ENCODE measurements at regions not wholly inside any gene's neighbourhood (a gene's known extent, or its start where the extent isn't known, plus 50 kb on each side); places are given as distances from the start of the nearest gene placed in this dataset.

DNA sequence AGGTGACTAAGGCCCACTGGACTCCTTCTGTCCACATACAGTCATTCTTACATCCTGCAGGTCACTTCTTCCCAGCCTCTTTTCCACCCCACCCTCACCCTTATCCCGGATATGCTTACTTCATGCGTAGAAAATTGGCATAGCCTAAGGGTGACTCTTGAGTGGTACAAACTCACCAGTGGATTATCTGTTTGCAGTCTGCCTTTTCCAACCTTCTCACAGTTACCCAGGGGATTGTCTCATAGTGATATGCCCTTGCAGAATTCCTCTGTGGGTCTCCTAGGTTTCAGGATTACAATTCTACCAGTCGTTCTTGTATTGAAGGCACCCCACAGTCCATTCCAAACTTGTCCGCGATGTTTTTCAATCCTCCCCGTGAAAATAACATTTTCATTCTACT, 752.9 kb upstream of the HS6ST1 start:
- Histone ChIP-seq H3K4me3 (ENCODE audit: low read length) (no peak overlapping the region), H4K20me1 (ENCODE audit: control insufficient read depth, insufficient read depth, low read depth, low read length) (no peaks in the 10 kb centered on the region), H3F3A (ENCODE audit: control insufficient read depth, insufficient read depth) (no peaks in the 10 kb centered on the region), H3K79me2 (ENCODE audit: control insufficient read depth, low read length) (no peaks in the 10 kb centered on the region), H3K4me1 (ENCODE audit: control insufficient read depth, low read length) (no peaks in the 10 kb centered on the region), H3K9me3 (ENCODE audit: control insufficient read depth, insufficient read depth, low read length) (no peaks in the 10 kb centered on the region), H3K27me3 (ENCODE audit: control insufficient read depth, low read length) (no peaks in the 10 kb centered on the region; the same call in 1 of the 2 replicates), H3K9me2 (replicated peaks; ENCODE audit: control insufficient read depth, low read length) (no peaks in the 10 kb centered on the region), H3K27ac (ENCODE audit: low read depth, low read length) (no peak overlapping the region), H3K36me3 (ENCODE audit: control insufficient read depth, low read length) (no peaks in the 10 kb centered on the region), H3K4me2 (ENCODE audit: low read length) (no peak overlapping the region)
- TF ChIP-seq, protein P1, sequence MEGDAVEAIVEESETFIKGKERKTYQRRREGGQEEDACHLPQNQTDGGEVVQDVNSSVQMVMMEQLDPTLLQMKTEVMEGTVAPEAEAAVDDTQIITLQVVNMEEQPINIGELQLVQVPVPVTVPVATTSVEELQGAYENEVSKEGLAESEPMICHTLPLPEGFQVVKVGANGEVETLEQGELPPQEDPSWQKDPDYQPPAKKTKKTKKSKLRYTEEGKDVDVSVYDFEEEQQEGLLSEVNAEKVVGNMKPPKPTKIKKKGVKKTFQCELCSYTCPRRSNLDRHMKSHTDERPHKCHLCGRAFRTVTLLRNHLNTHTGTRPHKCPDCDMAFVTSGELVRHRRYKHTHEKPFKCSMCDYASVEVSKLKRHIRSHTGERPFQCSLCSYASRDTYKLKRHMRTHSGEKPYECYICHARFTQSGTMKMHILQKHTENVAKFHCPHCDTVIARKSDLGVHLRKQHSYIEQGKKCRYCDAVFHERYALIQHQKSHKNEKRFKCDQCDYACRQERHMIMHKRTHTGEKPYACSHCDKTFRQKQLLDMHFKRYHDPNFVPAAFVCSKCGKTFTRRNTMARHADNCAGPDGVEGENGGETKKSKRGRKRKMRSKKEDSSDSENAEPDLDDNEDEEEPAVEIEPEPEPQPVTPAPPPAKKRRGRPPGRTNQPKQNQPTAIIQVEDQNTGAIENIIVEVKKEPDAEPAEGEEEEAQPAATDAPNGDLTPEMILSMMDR (IDR thresholded peaks at IDR 0.05; ENCODE audit: low read depth, low read length, poor library complexity, severe bottlenecking) = no peak
- TF ChIP-seq EZH2phosphoT487 (IDR thresholded peaks at IDR 0.05; ENCODE audit: borderline replicate concordance, low read length) = no peak

DNA sequence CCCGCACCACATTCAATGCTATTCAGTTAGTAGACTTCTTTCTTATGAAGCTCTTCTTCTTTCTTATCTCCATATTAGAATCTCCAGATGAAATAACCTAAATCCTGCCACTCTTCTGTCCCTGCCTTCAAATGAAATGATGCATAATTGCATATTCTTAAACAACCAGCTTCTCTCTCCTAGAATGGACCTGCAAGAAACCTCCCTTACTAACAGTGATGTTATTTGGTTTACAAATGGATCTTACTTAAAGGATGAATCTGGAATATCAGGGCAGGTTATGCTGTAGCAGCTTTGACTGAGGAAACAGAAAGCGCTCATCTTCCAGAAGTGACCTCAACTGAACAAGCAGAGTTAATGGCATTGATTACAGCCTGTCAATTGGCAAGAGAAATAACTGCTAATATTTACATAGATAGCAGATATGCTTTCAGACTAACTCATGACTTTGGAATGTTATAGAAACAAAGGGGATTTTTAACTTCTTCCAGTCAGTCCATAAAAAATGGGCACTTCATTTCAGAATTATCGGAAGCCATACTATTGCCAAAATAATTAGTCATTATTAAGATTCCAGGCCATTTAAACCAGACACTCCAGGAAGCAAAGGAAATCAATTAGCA, 755.7 kb upstream of the HS6ST1 start:
- no peak overlapping the region for H3K4me2 ChIP-seq (ENCODE audit: low read length)
- no peaks in the 10 kb centered on the region; the same call in 1 of the 2 replicates for H3K27me3 ChIP-seq (ENCODE audit: control insufficient read depth, low read length)

DNA sequence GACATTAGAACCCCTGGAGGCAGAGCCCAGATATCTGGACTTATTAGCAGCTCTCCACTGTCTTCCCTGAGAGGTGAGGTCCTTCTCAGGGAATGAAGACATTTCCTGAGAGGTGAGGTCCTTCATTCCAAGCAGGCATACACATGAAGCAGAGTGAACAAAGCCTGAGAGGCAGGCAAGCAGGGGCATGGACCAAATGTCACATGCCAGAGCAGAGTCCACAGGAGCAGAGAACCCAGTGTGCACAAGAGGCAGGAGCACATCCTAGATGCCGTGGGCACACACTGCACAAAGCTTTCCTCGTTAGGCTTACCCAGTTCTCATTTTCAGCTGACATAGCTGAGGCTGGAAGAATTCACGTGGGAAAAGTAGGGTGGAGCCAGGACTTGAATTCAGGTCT, 759.9 kb upstream of the HS6ST1 start:
- no peak overlapping the region for H3K4me3 ChIP-seq (ENCODE audit: low read length)
- no peaks in the 10 kb centered on the region for H3K4me1 ChIP-seq (ENCODE audit: control insufficient read depth, low read length)
- no peak overlapping the region for H3K4me2 ChIP-seq (ENCODE audit: low read length)
- H3K9me3 ChIP-seq (ENCODE audit: control insufficient read depth, insufficient read depth, low read length) = no peaks in the 10 kb centered on the region
- H3K36me3 ChIP-seq (ENCODE audit: control insufficient read depth, low read length) = no peaks in the 10 kb centered on the region
- no peaks in the 10 kb centered on the region for H3K79me2 ChIP-seq (ENCODE audit: control insufficient read depth, low read length)
- peaks cover 4% of the 10 kb centered on the region for H3K27me3 ChIP-seq (ENCODE audit: control insufficient read depth, low read length)
- H3K9me2 ChIP-seq (replicated peaks; ENCODE audit: control insufficient read depth, low read length) = no peaks in the 10 kb centered on the region
- TF ChIP-seq EZH2phosphoT487 (IDR thresholded peaks at IDR 0.05; ENCODE audit: borderline replicate concordance, low read length) = no peak
- TF ChIP-seq, protein P1 (IDR thresholded peaks at IDR 0.05; ENCODE audit: low read depth, low read length, poor library complexity, severe bottlenecking) = no peak
- no peak overlapping the region for H3K27ac ChIP-seq (ENCODE audit: low read depth, low read length)
- H3F3A ChIP-seq (ENCODE audit: control insufficient read depth, insufficient read depth) = no peaks in the 10 kb centered on the region
- H4K20me1 ChIP-seq (ENCODE audit: control insufficient read depth, insufficient read depth, low read depth, low read length) = no peaks in the 10 kb centered on the region

More for the DNA sequence above, 755.7 kb upstream of the HS6ST1 start:
- Histone ChIP-seq H3K4me3 (ENCODE audit: low read length) (no peak overlapping the region), H3K9me2 (replicated peaks; ENCODE audit: control insufficient read depth, low read length) (no peaks in the 10 kb centered on the region), H3K79me2 (ENCODE audit: control insufficient read depth, low read length) (no peaks in the 10 kb centered on the region), H3K4me1 (ENCODE audit: control insufficient read depth, low read length) (no peaks in the 10 kb centered on the region), H4K20me1 (ENCODE audit: control insufficient read depth, insufficient read depth, low read depth, low read length) (no peaks in the 10 kb centered on the region), H3K36me3 (ENCODE audit: control insufficient read depth, low read length) (no peaks in the 10 kb centered on the region), H3K27ac (ENCODE audit: low read depth, low read length) (no peak overlapping the region), H3F3A (ENCODE audit: control insufficient read depth, insufficient read depth) (no peaks in the 10 kb centered on the region), H3K9me3 (ENCODE audit: control insufficient read depth, insufficient read depth, low read length) (no peaks in the 10 kb centered on the region)
- no peak for TF ChIP-seq EZH2phosphoT487 (IDR thresholded peaks at IDR 0.05; ENCODE audit: borderline replicate concordance, low read length)
- TF ChIP-seq, protein P1 (IDR thresholded peaks at IDR 0.05; ENCODE audit: low read depth, low read length, poor library complexity, severe bottlenecking) = no peak

Data from DOHH2 (cell line).